ENCODE measurements at regions not wholly inside any gene's neighbourhood (a gene's known extent, or its start where the extent isn't known, plus 50 kb on each side); places are given as distances from the start of the nearest gene placed in this dataset.

GRCh38 chr11:21785351-21785750 lies 407.5 kb upstream of the ANO5 start:
- TF ChIP-seq CTCF (conservative IDR thresholded peaks at IDR 0.05; ENCODE audit: low read length): no peak
- TF ChIP-seq EZH2phosphoT487 (IDR thresholded peaks at IDR 0.05; ENCODE audit: borderline replicate concordance, low read depth, low read length): no peak
